BE2C (cell line): ENCODE measurements at regions not wholly inside any gene's neighbourhood (a gene's known extent, or its start where the extent isn't known, plus 50 kb on each side); places are given as distances from the start of the nearest gene placed in this dataset.

Experiments used
- DNase-seq: peaks from one replicate; pipeline ENCODE4 v3.0.0-alpha.2; 2020
- H3K27me3 ChIP-seq: fragments of 250-450 bp; sonication (Bioruptor Pico); 2 replicates; pipeline ENCODE4 v1.5.1; 2020; ENCODE audit warnings: mild to moderate bottlenecking
- H3K36me3 ChIP-seq: fragments of 250-450 bp; sonication (Bioruptor Pico); 2 replicates; pipeline ENCODE4 v1.5.1; 2020; ENCODE audit warnings: mild to moderate bottlenecking
- H3K4me1 ChIP-seq: fragments of 250-450 bp; sonication (Bioruptor Pico); 2 replicates; pipeline ENCODE4 v1.5.1; 2020
- H3K4me3 ChIP-seq: 2 replicates; pipeline ENCODE4 v1.5.1; 2011; ENCODE audit warnings: low read depth, low read length
- H3K9me3 ChIP-seq: fragments of 250-450 bp; sonication (Bioruptor Pico); 2 replicates; pipeline ENCODE4 v1.5.1; 2020
- CTCF ChIP-seq: IDR thresholded peaks from 2 replicates; pipeline ENCODE4 v1.5.1; 2012; ENCODE audit warnings: mild to moderate bottlenecking, low read depth, low read length

DNA sequence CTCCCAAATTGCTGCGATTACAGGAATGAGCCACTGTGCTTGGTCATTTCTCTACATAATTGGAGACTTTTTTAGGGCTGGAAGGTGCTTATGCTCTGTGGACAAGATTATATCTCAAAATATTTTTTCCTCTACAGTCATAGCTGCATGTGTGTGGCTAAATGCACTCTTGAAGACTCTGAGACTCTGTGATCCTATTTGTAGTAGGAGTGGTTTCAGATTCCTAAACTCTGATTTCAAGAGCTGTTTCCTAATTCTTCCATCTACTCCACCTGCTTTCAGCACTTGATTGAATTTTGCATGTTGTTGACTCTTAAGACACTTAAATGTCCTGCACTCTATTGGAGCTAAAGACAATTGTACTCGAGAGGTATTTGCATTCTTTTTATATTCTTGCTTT is 78.0 kb downstream of the KLF5 start:
- no peaks in the 10 kb centered on the region for H3K4me1 ChIP-seq
- TF ChIP-seq CTCF, result no peak

GRCh38 chr13:73133531-73133930 is 74.7 kb downstream of the KLF5 start:
- no peak for DNase-seq
- TF ChIP-seq CTCF, result no peak
- H3K4me3 ChIP-seq, result no peak overlapping the region
- H3K9me3 ChIP-seq, result no peaks in the 10 kb centered on the region
- H3K27me3 ChIP-seq, result no peaks in the 10 kb centered on the region
- no peaks in the 10 kb centered on the region for H3K4me1 ChIP-seq
- H3K36me3 ChIP-seq, result no peaks in the 10 kb centered on the region

More for the DNA sequence above, 78.0 kb downstream of the KLF5 start:
- no peak overlapping the region for H3K4me3 ChIP-seq
- no peaks in the 10 kb centered on the region for H3K9me3 ChIP-seq
- H3K36me3 ChIP-seq, result no peaks in the 10 kb centered on the region
- DNase-seq, result no peak
- no peaks in the 10 kb centered on the region for H3K27me3 ChIP-seq

GRCh38 chr13:73131247-73131646 is 72.4 kb downstream of the KLF5 start:
- DNase-seq, result no peak
- no peak for TF ChIP-seq CTCF
- H3K4me3 ChIP-seq, result no peak overlapping the region
- H3K27me3 ChIP-seq, result no peaks in the 10 kb centered on the region
- no peaks in the 10 kb centered on the region for H3K4me1 ChIP-seq
- no peaks in the 10 kb centered on the region for H3K9me3 ChIP-seq
- no peaks in the 10 kb centered on the region for H3K36me3 ChIP-seq

- no peaks in the 10 kb centered on the region for H3K4me1 ChIP-seq
- no peaks in the 10 kb centered on the region for H3K36me3 ChIP-seq
- H3K27me3 ChIP-seq, result no peaks in the 10 kb centered on the region
- TF ChIP-seq CTCF, result no peak
- no peak overlapping the region for H3K4me3 ChIP-seq
- DNase-seq, result no peak
- no peaks in the 10 kb centered on the region for H3K9me3 ChIP-seq
Measured at GRCh38 chr13:73129023-73129422, 70.2 kb downstream of the KLF5 start.
